Left ventricle myocardium inferior (tissue), 1 donor: ENCODE measurements at regions not wholly inside any gene's neighbourhood (a gene's known extent, or its start where the extent isn't known, plus 50 kb on each side); places are given as distances from the start of the nearest gene placed in this dataset.

Source experiments
- DNase-seq: peaks from one replicate; pipeline ENCODE4 v3.0.0-alpha.2; 2020
- H3K27ac ChIP-seq: fragments of 200-600 bp; replicated peaks from 2 replicates; pipeline ENCODE4 v1.8.0; 2021
- H3K27me3 ChIP-seq: fragments of 200-600 bp; 2 replicates; pipeline ENCODE4 v1.8.0; 2021; ENCODE audit warnings: low read depth
- H3K36me3 ChIP-seq: fragments of 200-600 bp; 2 replicates; pipeline ENCODE4 v1.8.0; 2021
- H3K4me1 ChIP-seq: fragments of 200-600 bp; 2 replicates; pipeline ENCODE4 v1.8.0; 2021
- H3K4me3 ChIP-seq: fragments of 200-600 bp; 2 replicates; pipeline ENCODE4 v1.8.0; 2021; ENCODE audit warnings: mild to moderate bottlenecking, moderate library complexity
- H3K9me3 ChIP-seq: fragments of 200-600 bp; replicated peaks from 2 replicates; pipeline ENCODE4 v1.8.0; 2021
- intact Hi-C: fragments of 100-400 bp; cut with micrococcal nuclease; formaldehyde crosslinking; loops from one replicate; pipeline ENCODE4 v1.11.0; 2022
- TF ChIP-seq, protein P1 (sequence below): fragments of 200-600 bp; IDR thresholded peaks from 2 replicates; pipeline ENCODE4 v1.8.0; 2021; ENCODE audit warnings: antibody characterized with exemption, mild to moderate bottlenecking, borderline replicate concordance
- donor health status: DM: no; HTN: yes; CAD: no; lungs with severe emphysema.

DNA sequence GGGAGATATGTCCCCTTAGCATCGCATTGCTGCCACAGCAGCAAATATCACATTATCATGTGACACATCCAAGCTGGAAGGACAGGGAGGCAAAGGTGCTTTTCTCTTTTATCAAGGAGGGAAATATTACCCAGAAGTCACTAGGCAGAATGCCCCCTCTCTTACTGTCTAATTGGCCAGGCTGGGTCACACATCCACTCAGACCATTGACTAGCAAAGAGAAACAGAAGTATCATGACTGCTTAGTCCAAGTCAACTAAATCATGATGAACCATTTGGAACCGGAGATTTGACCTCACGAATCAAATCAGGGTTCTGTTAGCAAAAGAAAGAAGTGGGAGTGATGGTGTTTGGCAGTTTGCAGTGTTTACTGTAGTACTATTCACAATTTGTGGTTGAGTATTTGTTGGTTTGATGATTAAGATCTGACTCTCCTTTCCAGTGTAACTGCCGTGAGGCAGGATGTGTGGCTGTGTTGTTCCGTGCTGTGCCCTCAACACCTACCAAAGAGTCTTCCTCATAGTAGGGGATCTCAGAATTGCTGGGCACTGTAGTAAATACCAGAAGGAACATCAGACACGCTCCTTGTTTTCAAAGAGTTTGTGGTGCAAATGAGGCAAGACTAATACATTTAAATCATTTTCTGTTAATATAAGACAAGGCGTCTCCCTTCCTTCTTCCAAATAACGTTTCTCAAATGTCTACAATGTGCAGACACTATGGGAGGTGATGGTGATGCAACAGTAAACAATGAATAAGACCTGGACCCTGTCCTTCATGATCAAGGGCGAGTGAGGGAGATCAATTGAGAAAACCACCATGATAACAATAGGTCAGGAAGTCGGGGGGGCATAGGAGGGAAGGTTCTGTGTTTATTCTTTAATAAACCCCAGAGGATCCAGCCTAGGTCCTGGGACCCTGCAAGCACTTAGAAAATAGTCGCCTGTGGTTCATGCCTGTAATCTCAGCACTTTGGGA is 194.4 kb upstream of the CRY1 start:
- TF ChIP-seq, protein P1, sequence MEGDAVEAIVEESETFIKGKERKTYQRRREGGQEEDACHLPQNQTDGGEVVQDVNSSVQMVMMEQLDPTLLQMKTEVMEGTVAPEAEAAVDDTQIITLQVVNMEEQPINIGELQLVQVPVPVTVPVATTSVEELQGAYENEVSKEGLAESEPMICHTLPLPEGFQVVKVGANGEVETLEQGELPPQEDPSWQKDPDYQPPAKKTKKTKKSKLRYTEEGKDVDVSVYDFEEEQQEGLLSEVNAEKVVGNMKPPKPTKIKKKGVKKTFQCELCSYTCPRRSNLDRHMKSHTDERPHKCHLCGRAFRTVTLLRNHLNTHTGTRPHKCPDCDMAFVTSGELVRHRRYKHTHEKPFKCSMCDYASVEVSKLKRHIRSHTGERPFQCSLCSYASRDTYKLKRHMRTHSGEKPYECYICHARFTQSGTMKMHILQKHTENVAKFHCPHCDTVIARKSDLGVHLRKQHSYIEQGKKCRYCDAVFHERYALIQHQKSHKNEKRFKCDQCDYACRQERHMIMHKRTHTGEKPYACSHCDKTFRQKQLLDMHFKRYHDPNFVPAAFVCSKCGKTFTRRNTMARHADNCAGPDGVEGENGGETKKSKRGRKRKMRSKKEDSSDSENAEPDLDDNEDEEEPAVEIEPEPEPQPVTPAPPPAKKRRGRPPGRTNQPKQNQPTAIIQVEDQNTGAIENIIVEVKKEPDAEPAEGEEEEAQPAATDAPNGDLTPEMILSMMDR, result no peak
- no peak for DNase-seq
- no peak overlapping the region for H3K4me3 ChIP-seq
- H3K27ac ChIP-seq, result no peak overlapping the region
- H3K27me3 ChIP-seq, result peaks cover 43% of the 10 kb centered on the region
- no peaks in the 10 kb centered on the region for H3K4me1 ChIP-seq
- intact Hi-C loops, result no loop called here
- no peaks in the 10 kb centered on the region for H3K36me3 ChIP-seq
- H3K9me3 ChIP-seq, result peaks cover 13% of the 10 kb centered on the region

DNA sequence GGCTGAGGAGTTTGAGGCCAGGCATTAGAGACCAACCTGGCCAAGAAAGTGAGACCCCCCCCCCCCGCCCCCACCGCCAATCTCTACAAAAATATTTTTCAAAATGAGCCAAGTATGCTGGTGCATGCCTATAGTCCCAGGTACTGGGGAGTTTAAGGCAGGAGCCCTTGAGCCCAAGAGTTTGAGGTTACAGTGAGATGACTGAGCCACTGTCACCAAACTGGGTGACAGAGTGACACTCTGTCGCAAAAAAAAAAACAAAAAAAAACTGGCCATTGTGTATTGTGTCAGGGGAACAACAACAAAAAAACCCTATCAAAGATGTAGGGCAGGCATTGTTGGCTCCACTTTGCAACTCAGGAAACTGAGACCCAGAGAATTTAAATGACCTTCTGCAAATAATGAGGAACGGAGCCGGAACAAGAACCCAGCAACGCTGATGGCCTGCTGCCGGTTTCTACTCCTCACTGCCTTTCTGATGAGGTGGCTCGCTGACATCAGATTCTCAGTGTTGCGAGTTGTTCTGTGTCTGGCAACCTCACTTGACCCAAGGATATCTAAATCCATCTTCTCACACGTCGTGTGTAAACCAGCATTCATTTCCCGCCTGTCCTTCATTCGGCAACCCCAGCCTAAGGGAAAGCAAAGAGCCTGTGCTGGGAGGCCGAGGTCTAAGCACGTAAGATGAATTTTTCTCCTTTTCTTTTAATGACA is 195.2 kb upstream of the CRY1 start:
- Histone ChIP-seq H3K36me3 (no peaks in the 10 kb centered on the region), H3K27ac (no peak overlapping the region), H3K4me3 (no peak overlapping the region), H3K4me1 (no peaks in the 10 kb centered on the region), H3K9me3 (peaks cover 12% of the 10 kb centered on the region), H3K27me3 (peaks cover 43% of the 10 kb centered on the region)
- TF ChIP-seq, protein P1, result no peak
- no peak for DNase-seq
- intact Hi-C loops, result no loop called here

DNA sequence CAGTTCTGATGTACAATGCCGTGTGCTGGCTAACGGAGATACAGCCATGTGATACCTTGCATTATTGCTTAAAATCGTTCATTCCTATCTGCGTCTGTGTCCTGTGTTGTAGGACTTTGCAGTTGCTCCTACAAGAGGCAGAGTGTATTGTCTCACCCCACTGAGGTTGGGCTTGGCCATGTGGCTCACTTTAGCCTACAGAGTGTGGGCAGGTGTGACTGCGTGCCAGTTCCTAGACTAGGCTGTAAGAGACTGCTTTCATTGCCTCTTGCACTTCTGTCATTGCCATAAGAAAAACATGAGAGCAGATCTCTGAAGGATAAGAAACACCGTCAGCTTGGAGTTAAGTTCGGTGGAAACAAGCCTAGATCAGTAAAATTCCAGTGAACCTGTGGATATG is 197.7 kb upstream of the CRY1 start:
- no peak overlapping the region for H3K4me3 ChIP-seq

DNA sequence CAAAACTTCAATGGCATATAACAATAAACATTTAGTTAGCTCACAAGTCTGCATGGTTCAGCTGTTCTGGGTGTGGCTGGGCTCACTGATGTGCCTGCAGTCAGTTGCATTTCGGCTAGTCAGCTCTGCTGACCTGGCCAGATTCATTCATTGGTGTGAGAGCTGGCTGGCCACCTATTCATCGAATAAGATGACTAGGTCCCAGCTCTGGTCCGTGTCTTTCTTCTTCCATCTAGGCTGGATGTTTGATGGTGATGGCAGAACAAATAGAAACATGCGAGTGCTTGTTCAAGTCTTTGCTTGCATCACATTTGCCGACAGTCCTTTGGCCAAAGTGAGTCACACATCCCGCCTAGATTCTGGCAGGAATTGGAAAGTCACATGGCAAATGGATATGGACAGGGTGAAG is 203.3 kb upstream of the CRY1 start:
- Histone ChIP-seq H3K4me3 (no peak overlapping the region), H3K4me1 (no peaks in the 10 kb centered on the region), H3K27me3 (peaks cover 29% of the 10 kb centered on the region), H3K36me3 (no peaks in the 10 kb centered on the region), H3K27ac (no peak overlapping the region), H3K9me3 (no peaks in the 10 kb centered on the region)
- no peak for DNase-seq
- TF ChIP-seq, protein P1, result no peak
- intact Hi-C loops, result no loop called here

More for the DNA sequence above, 197.7 kb upstream of the CRY1 start:
- DNase-seq, result no peak
- Histone ChIP-seq H3K9me3 (no peaks in the 10 kb centered on the region), H3K27me3 (peaks cover 36% of the 10 kb centered on the region), H3K36me3 (no peaks in the 10 kb centered on the region), H3K27ac (no peak overlapping the region), H3K4me1 (no peaks in the 10 kb centered on the region)
- TF ChIP-seq, protein P1, result no peak
- intact Hi-C loops, result no loop called here

DNA sequence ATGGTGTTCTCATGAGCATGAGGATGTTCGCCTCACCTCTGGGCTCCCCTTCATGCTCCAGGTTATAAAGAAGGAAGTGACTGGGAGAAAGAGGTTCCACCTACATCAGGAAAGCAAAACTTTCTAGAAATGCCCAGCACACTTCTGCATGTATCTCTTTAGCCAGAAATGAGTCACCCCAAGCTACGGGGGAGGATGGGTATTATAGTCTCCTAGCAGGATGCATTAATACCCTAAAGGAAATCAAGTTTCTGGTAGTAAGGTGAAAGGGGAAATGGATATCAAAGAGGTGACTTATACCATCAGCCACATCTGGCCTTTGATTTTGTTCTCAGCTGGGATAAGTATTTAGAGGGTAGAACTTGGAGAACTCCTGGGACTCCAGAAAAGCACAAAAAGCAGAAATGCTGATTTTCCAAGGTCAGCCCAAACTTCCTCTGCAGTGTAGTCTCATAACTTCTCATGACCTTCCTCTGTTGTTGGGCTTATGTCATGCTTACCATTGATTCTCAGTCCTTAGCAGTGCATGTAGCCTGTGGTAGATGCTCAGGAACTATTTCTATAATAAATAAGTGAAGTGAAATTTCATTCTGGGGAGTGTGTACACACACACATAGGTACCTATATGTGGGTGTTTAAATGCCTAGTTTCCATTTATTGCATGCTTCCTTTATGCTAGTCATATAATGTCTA is 209.4 kb upstream of the CRY1 start:
- Histone ChIP-seq H3K9me3 (no peaks in the 10 kb centered on the region), H3K4me1 (no peaks in the 10 kb centered on the region), H3K36me3 (no peaks in the 10 kb centered on the region), H3K4me3 (no peak overlapping the region), H3K27me3 (peaks cover 35% of the 10 kb centered on the region), H3K27ac (no peak overlapping the region)
- intact Hi-C loops, result no loop called here
- DNase-seq, result no peak
- TF ChIP-seq, protein P1, result no peak
